ENCODE measurements at regions not wholly inside any gene's neighbourhood (a gene's known extent, or its start where the extent isn't known, plus 50 kb on each side); places are given as distances from the start of the nearest gene placed in this dataset.

DNA sequence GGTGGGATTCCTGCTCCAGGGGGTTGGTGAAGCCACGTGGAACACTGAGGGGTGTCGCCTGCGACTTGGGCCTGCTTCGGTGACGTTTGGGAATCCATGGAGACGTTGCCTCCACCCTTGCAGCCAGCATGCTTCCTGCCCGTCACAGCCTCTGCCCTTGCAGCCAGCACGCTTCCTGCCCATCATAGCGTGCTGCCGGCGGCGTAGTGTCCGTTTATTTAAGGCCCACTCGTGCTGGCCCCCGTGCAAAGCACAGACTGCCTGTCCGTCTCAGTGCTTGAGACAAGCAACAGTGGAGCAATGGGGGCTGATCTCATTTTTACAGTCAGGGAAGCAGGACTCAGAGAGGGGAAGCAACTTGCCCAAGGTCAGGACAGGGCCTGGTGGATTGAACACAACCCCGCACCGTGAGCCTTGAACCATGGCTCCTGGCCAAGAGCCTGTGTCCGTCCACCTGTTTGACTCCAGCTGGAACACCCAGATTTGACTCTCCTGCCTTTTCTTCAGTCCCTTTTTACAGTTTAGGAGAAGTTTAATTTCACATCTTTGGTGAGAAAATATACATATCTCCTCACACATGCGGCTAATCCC is 149.6 kb downstream of the TEX29 start:
- H3K4me3 ChIP-seq = no peak overlapping the region
- TF ChIP-seq, protein P1, sequence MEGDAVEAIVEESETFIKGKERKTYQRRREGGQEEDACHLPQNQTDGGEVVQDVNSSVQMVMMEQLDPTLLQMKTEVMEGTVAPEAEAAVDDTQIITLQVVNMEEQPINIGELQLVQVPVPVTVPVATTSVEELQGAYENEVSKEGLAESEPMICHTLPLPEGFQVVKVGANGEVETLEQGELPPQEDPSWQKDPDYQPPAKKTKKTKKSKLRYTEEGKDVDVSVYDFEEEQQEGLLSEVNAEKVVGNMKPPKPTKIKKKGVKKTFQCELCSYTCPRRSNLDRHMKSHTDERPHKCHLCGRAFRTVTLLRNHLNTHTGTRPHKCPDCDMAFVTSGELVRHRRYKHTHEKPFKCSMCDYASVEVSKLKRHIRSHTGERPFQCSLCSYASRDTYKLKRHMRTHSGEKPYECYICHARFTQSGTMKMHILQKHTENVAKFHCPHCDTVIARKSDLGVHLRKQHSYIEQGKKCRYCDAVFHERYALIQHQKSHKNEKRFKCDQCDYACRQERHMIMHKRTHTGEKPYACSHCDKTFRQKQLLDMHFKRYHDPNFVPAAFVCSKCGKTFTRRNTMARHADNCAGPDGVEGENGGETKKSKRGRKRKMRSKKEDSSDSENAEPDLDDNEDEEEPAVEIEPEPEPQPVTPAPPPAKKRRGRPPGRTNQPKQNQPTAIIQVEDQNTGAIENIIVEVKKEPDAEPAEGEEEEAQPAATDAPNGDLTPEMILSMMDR (IDR thresholded peaks at IDR 0.05) = no peak
- H3K4me1 ChIP-seq (ENCODE audit: low read depth) = no peaks in the 10 kb centered on the region
- ATAC-seq = no peak
- intact Hi-C loops (cut with DNase I, micrococcal nuclease) = loop anchor here (5.0 to 10.0 kb wide), 3 partner anchors 975 to 1135 kb away; no protein-coding TSS in a partner anchor
- H3K9me3 ChIP-seq = no peaks in the 10 kb centered on the region
- no peaks in the 10 kb centered on the region for H3K36me3 ChIP-seq (ENCODE audit: low read depth)
- no peak for DNase-seq

DNA sequence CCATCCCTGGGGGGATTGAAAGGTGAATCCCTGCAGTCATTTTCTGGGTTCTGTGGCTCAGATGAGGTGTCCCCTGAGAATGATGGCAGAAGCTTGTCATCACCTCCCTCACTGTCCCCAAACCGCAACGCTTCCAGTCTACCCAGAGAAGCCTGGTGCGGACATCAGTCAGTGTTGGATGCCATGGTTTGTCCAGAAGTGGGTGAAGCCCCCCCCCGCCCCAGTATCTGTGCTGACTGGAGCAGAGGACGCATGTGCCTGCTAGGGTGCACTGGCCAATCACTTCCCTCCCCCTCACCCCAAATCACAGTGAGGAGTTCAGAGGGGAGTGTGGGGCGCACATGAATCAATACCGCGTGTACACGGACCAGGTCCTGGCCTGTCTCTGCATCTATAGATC is 150.5 kb downstream of the TEX29 start:
- intact Hi-C loops (cut with DNase I, micrococcal nuclease) = loop anchor here (5.0 to 10.0 kb wide), 3 partner anchors 974 to 1134 kb away; no protein-coding TSS in a partner anchor
- no peak overlapping the region for H3K4me3 ChIP-seq
- no peaks in the 10 kb centered on the region for H3K9me3 ChIP-seq
- TF ChIP-seq, protein P1 (IDR thresholded peaks at IDR 0.05) = no peak
- DNase-seq (no peak), ATAC-seq (no peak)
- no peaks in the 10 kb centered on the region for H3K36me3 ChIP-seq (ENCODE audit: low read depth)
- H3K4me1 ChIP-seq (ENCODE audit: low read depth) = no peaks in the 10 kb centered on the region

GRCh38 chr13:111472083-111472482 is 151.6 kb downstream of the TEX29 start:
- ATAC-seq (no peak), DNase-seq (no peak)
- TF ChIP-seq, protein P1 (IDR thresholded peaks at IDR 0.05) = no peak
- H3K4me1 ChIP-seq (ENCODE audit: low read depth) = no peaks in the 10 kb centered on the region
- intact Hi-C loops (cut with DNase I, micrococcal nuclease) = loop anchor here (5.0 to 10.0 kb wide), 3 partner anchors 973 to 1133 kb away; no protein-coding TSS in a partner anchor
- H3K9me3 ChIP-seq = no peaks in the 10 kb centered on the region
- no peaks in the 10 kb centered on the region for H3K36me3 ChIP-seq (ENCODE audit: low read depth)
- no peak overlapping the region for H3K4me3 ChIP-seq

- intact Hi-C loops (cut with DNase I, micrococcal nuclease) = loop anchor here (5.0 to 10.0 kb wide), 3 partner anchors 972 to 1132 kb away; no protein-coding TSS in a partner anchor
- TF ChIP-seq, protein P1 (IDR thresholded peaks at IDR 0.05) = no peak
- DNase-seq (no peak), ATAC-seq (no peak)
- no peaks in the 10 kb centered on the region for H3K9me3 ChIP-seq
- H3K4me3 ChIP-seq = no peak overlapping the region
- no peaks in the 10 kb centered on the region for H3K36me3 ChIP-seq (ENCODE audit: low read depth)
- H3K4me1 ChIP-seq (ENCODE audit: low read depth) = no peaks in the 10 kb centered on the region
These were observed 152.4 kb downstream of the TEX29 start for GRCh38 chr13:111472559-111473460.

- ATAC-seq (peak; percentile 31), DNase-seq (peak in 1 of 3 donors; percentile 12)
- TF ChIP-seq, protein P1 (IDR thresholded peaks at IDR 0.05) = no peak
- no peaks in the 10 kb centered on the region for H3K36me3 ChIP-seq (ENCODE audit: low read depth)
- intact Hi-C loops (cut with DNase I, micrococcal nuclease) = loop anchor here (5.0 to 10.0 kb wide), 3 partner anchors 970 to 1130 kb away; no protein-coding TSS in a partner anchor
- no peaks in the 10 kb centered on the region for H3K4me1 ChIP-seq (ENCODE audit: low read depth)
- H3K4me3 ChIP-seq = no peak overlapping the region
- no peaks in the 10 kb centered on the region for H3K9me3 ChIP-seq
These were observed 153.9 kb downstream of the TEX29 start for GRCh38 chr13:111474136-111475002.

Data from mucosa of descending colon (tissue), 3 donors.